22Rv1 (cell line): ENCODE measurements at regions not wholly inside any gene's neighbourhood (a gene's known extent, or its start where the extent isn't known, plus 50 kb on each side); places are given as distances from the start of the nearest gene placed in this dataset.
"Not testable (repeated sequence)": the region's sequence is repeated elsewhere in the genome, so short reads cannot be mapped to it uniquely, and the experiment has no call there.

Experiments
- H3K27ac ChIP-seq: fragments of 450-650 bp; 2 replicates; pipeline ENCODE4 v1.5.1; 2017
- ZFX ChIP-seq: fragments of 450-650 bp; IDR thresholded peaks from 2 replicates; pipeline ENCODE4 v1.6.1; 2017; ENCODE audit warnings: antibody characterized with exemption, borderline replicate concordance
- TF ChIP-seq, protein P1 (sequence below): fragments of 450-650 bp; IDR thresholded peaks from 2 replicates; pipeline ENCODE4 v1.5.1; 2017; ENCODE audit warnings: mild to moderate bottlenecking

DNA sequence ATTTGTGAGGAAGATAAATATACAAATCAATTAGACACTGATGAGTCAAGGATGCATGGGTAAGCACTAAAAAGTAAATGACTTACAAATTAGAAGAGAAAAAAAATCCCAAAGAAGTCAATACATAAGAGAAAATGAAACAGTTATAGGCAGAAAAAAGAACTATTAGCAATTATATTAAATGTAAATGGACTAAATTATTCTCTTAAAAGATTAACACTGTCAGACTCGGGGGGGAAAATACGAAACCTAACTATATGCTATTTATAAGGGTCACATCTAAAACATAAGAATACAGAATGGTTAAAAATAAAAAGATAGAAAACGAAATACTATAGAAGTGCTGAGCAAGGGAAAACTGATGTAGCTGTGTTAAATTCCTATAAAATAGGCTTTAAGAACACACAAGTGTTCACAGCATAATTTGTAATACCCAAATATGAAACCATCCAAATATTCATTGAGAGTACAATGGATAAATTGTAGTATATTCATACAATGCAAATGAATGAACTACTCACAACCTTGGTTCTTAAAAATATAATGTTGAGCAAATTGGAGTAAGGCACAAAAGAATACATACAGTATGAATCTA is 67.1 kb upstream of the SH3PXD2B start:
- TF ChIP-seq ZFX: no peak
- TF ChIP-seq, protein P1, sequence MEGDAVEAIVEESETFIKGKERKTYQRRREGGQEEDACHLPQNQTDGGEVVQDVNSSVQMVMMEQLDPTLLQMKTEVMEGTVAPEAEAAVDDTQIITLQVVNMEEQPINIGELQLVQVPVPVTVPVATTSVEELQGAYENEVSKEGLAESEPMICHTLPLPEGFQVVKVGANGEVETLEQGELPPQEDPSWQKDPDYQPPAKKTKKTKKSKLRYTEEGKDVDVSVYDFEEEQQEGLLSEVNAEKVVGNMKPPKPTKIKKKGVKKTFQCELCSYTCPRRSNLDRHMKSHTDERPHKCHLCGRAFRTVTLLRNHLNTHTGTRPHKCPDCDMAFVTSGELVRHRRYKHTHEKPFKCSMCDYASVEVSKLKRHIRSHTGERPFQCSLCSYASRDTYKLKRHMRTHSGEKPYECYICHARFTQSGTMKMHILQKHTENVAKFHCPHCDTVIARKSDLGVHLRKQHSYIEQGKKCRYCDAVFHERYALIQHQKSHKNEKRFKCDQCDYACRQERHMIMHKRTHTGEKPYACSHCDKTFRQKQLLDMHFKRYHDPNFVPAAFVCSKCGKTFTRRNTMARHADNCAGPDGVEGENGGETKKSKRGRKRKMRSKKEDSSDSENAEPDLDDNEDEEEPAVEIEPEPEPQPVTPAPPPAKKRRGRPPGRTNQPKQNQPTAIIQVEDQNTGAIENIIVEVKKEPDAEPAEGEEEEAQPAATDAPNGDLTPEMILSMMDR: no peak
- no peak overlapping the region for H3K27ac ChIP-seq

DNA sequence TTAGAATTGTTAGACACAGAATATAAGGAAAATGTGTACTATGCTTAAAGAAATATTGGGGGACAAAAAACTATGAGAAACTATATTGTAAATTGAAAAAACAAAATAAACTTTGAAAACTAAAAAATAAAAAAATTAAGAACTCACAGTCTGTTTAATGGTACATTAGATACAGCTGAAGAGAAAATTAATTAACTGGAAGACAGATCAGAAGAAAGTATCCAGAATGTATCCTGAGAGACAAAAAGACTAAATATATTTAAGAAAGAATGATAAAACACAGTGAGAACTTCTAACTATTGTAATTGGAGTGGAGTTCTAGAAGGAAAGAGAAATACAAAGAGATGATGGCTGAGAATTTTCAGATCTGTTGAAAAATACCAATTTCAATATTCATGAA is 57.6 kb upstream of the SH3PXD2B start:
- no peak overlapping the region for H3K27ac ChIP-seq
- TF ChIP-seq, protein P1: no peak
- TF ChIP-seq ZFX: no peak

DNA sequence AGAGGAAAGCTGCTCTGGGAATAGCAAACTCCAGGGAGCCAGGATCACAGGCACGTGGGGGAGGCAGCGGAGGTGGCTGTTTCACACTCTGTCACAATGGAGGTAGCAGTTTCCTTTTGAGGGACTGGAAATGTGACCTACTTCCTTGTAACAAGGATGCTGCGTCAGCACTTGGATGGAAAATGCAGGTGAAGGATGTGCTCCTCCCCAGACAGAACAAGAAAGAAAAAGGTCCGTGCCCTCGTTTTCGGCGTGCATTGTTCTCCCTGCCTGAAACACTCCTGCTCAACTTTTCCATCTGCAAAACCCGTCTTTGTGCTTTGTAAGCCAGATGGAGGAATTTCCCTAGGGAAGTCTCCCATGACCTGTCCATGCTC is 55.1 kb upstream of the SH3PXD2B start:
- H3K27ac ChIP-seq: no peak overlapping the region
- TF ChIP-seq ZFX: no peak
- TF ChIP-seq, protein P1: no peak

DNA sequence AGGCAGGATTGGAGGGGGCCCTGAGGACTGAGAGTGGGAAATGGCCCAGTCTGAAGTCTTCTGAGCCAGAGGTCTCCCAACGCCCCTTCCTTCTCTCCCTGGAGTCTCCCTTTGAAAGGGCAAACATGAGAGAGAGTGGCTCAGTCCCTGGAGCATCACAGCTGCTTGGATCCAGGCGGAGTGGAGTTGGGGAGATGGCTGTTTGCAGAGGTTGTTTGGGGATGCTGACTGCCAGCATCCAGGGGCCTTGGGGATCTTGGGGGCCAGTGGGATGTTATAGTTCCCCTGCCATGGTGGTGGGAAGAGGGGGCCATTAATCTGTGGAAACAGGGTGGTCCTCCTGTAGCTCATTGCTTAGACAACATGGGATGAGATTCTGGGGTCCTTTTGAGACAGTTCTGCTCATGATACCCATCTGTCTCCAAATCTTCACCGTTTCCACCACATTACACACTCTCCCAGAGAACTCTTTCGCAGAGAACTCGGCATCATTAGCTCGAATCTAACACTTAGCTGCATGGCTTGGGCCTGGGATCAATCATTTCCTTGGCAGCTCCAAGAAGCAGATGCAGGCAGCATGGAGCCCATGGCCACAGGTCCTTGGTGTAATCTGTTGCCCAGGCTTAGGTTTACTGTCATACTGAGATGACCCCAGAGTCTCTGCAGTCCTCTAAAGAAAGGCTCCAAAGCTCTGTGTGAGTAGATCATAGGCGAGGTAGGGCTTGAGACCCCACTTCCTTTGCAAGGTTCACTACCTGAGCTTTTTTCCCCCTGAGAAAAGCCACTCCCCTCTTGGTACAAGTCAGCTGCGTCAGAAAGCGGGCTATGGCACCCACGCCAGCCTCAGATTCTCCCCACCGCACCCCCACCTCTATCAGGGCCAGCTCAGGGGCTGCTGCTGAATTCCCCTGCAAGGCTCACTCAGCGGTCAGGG is 54.4 kb upstream of the SH3PXD2B start:
- TF ChIP-seq, protein P1: no peak
- no peak for TF ChIP-seq ZFX
- no peak overlapping the region for H3K27ac ChIP-seq

DNA sequence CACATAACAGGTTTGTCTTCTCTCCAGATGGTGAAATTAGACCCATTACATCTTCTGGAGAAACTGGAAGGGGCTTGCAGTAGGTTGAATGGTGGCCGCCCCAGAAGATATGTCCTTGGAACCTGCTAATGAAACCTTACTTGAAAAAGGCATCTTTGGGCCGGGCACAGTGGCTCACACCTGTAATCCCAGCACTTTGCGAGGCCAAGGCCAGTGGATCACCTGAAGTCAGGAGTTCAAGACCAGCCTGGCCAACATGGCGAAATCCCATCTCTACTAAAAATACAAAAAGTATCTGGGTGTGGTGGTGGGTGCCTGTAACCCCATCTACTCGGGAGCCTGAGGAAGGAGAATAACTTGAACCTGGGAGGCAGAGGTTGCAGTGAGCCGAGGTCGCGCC is 53.2 kb upstream of the SH3PXD2B start:
- not testable (repeated sequence) for H3K27ac ChIP-seq

DNA sequence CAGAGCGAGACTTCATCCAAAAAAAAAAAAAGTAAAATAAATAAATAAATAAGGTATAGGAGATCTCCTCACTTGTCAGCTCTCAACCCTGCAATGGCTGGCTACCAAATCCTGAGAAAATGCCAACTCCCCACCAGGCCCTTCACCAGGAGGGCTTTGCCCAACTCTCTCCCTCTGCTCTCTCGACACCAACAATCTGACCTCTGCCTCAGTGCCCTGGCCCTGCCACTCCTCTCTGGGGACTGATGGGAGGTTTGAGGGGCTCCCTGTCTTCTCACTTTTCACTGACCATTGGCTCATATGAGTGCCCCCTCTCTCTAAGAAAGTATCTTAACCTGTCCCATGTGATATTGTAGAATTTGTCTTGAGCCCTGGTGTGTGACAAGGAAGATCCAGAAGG is 52.6 kb upstream of the SH3PXD2B start:
- no peak for TF ChIP-seq ZFX
- TF ChIP-seq, protein P1: no peak
- H3K27ac ChIP-seq: no peak overlapping the region

DNA sequence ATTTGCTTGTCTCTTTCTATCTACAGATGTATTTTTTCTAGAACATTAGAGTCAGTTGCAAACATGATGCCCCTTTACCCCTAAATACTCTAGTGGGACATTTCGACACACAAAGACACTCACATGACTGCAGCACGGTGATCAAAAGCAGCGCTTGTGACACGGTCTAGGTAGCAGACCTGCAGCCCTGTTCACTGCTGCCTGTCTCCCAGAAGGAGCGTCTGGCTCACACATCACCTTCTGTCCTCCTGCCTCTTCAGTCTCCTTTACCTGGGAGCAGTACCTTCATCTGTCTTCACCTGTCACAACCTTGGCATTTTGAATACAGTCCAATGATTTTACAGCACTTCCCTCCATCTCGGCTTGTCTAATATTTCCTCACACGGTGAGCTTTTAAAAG is 51.9 kb upstream of the SH3PXD2B start:
- no peak overlapping the region for H3K27ac ChIP-seq
- TF ChIP-seq, protein P1: no peak
- TF ChIP-seq ZFX: no peak
